NCI-H2196 treated with DMSO at 0.1 percent for 48 hours (cell line): ENCODE measurements at regions not wholly inside any gene's neighbourhood (a gene's known extent, or its start where the extent isn't known, plus 50 kb on each side); places are given as distances from the start of the nearest gene placed in this dataset.
"Not testable (repeated sequence)": the region's sequence is repeated elsewhere in the genome, so short reads cannot be mapped to it uniquely, and the experiment has no call there.

Source experiments
- DNase-seq: peaks from one replicate; lab custom pipeline; 2025; ENCODE audit not compliant: unreplicated experiment; lab: John Stamatoyannopoulos, UW

GRCh38 chr9:13823026-13823425, 490.9 kb downstream of the NFIB start:
- DNase-seq, result no peak

- DNase-seq, result no peak
Measured at GRCh38 chr9:13817754-13818278, 496.1 kb downstream of the NFIB start.

- no peak for DNase-seq
Measured at GRCh38 chr9:13816837-13817236, 497.1 kb downstream of the NFIB start.

- no peak for DNase-seq
Measured at GRCh38 chr9:13814647-13815400, 499.1 kb downstream of the NFIB start.

GRCh38 chr9:13811876-13812275, 502.1 kb downstream of the NFIB start:
- DNase-seq, result no peak

GRCh38 chr9:13810510-13810909, 503.4 kb downstream of the NFIB start:
- no peak for DNase-seq

GRCh38 chr9:13809401-13809800, 504.5 kb downstream of the NFIB start:
- DNase-seq, result no peak

GRCh38 chr9:13807118-13807517, 506.8 kb downstream of the NFIB start:
- DNase-seq, result no peak

- DNase-seq, result no peak
Measured at GRCh38 chr9:13806714-13807113, 507.2 kb downstream of the NFIB start.

GRCh38 chr9:13805546-13805945, 508.4 kb downstream of the NFIB start:
- no peak for DNase-seq

GRCh38 chr9:13804532-13804931, 509.4 kb downstream of the NFIB start:
- no peak for DNase-seq

- no peak for DNase-seq
Measured at GRCh38 chr9:13800776-13801175, 513.2 kb downstream of the NFIB start.

- DNase-seq, result not testable (repeated sequence)
Measured at GRCh38 chr9:13797701-13798100, 516.2 kb downstream of the NFIB start.

GRCh38 chr9:13791816-13792215, 512.3 kb upstream of the MPDZ start:
- DNase-seq, result no peak

- DNase-seq, result no peak
Measured at GRCh38 chr9:13790055-13790454, 510.6 kb upstream of the MPDZ start.

GRCh38 chr9:13787234-13787833, 507.8 kb upstream of the MPDZ start:
- no peak for DNase-seq

GRCh38 chr9:13786711-13787110, 507.2 kb upstream of the MPDZ start:
- DNase-seq, result no peak

- DNase-seq, result no peak
Measured at GRCh38 chr9:13786131-13786530, 506.6 kb upstream of the MPDZ start.

- DNase-seq, result no peak
Measured at GRCh38 chr9:13779106-13779505, 499.6 kb upstream of the MPDZ start.

GRCh38 chr9:13778631-13779030, 499.1 kb upstream of the MPDZ start:
- no peak for DNase-seq

- no peak for DNase-seq
Measured at GRCh38 chr9:13770956-13771355, 491.5 kb upstream of the MPDZ start.

GRCh38 chr9:13769641-13770040, 490.1 kb upstream of the MPDZ start:
- DNase-seq, result no peak

- no peak for DNase-seq
Measured at GRCh38 chr9:13769006-13769405, 489.5 kb upstream of the MPDZ start.
